ENCODE measurements at regions not wholly inside any gene's neighbourhood (a gene's known extent, or its start where the extent isn't known, plus 50 kb on each side); places are given as distances from the start of the nearest gene placed in this dataset.

DNA sequence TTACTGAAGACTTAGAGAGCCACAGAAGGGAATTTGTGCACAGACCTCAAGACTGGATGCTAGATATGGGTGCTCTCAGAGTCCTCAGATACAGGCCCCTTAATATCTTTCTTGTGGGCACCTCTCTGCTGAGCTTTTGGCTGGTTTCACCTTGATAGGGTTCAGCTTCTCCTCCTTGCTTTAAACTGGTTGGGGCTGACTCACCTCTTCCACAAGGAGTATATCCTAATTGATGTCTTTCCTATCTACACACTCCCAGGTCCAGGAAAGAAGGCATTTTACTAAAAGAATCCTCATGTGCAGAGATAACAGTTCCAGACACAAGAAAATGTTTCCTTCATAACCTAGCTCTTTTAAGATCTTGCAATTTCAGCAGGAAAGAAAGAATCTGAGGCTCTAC, 284.4 kb downstream of the NDFIP2 start:
- no peaks in the 10 kb centered on the region for H3K4me1 ChIP-seq
- no peak overlapping the region for H3K4me3 ChIP-seq
- TF ChIP-seq POLR2A (IDR thresholded peaks at IDR 0.05) = no peak
- TF ChIP-seq, protein P1, sequence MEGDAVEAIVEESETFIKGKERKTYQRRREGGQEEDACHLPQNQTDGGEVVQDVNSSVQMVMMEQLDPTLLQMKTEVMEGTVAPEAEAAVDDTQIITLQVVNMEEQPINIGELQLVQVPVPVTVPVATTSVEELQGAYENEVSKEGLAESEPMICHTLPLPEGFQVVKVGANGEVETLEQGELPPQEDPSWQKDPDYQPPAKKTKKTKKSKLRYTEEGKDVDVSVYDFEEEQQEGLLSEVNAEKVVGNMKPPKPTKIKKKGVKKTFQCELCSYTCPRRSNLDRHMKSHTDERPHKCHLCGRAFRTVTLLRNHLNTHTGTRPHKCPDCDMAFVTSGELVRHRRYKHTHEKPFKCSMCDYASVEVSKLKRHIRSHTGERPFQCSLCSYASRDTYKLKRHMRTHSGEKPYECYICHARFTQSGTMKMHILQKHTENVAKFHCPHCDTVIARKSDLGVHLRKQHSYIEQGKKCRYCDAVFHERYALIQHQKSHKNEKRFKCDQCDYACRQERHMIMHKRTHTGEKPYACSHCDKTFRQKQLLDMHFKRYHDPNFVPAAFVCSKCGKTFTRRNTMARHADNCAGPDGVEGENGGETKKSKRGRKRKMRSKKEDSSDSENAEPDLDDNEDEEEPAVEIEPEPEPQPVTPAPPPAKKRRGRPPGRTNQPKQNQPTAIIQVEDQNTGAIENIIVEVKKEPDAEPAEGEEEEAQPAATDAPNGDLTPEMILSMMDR (IDR thresholded peaks at IDR 0.05) = no peak
- H3K36me3 ChIP-seq = no peaks in the 10 kb centered on the region
- intact Hi-C loops (cut with DNase I) = no loop called here
- H3K27ac ChIP-seq = no peak overlapping the region
- H3K9me3 ChIP-seq = no peaks in the 10 kb centered on the region
- ATAC-seq = no peak
- DNase-seq = no peak
- H3K27me3 ChIP-seq = no peaks in the 10 kb centered on the region

DNA sequence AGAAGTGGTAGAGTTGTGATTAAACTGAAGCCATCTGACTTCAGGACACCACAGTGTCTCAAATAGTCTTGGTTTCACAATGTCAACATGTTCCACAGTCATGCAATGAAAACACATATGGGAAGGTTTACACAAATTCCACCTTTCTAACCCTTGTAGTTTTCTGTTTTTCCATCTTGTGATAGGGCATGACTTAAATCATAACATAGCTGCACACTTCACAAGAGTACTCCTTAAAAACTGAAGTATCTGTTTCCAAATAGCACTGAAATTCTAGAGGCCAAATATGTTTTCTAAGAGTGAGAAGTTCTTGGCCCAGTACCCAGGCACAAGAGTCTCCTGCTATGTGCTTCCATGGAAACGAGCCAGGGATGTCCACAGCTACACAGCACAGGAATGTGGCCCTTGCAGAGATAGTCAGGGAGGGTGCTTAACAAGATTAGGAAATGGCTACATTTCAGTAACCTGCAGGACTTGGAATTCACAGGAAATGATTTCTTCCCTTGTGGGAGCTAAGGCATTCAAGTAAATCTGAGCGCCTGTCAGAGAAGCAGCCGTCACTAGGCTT, 269.1 kb downstream of the NDFIP2 start:
- intact Hi-C loops (cut with DNase I) = no loop called here
- DNase-seq (no peak), ATAC-seq (peak in 3 of 4 donors; percentile 22 to 67 (median 52))
- Histone ChIP-seq H3K4me1 (no peaks in the 10 kb centered on the region), H3K27ac (no peak overlapping the region), H3K9me3 (no peaks in the 10 kb centered on the region), H3K36me3 (no peaks in the 10 kb centered on the region), H3K27me3 (no peaks in the 10 kb centered on the region), H3K4me3 (no peak overlapping the region)
- WGBS (ENCODE audit: insufficient coverage, low coverage, low lambda C conversion rate, missing lambda C conversion rate) = 37% methylated on average over 3 of the region's 3 CpGs
- TF ChIP-seq POLR2A (IDR thresholded peaks at IDR 0.05) = no peak
- TF ChIP-seq, protein P1 (IDR thresholded peaks at IDR 0.05) = no peak

- Histone ChIP-seq H3K27ac (no peak overlapping the region), H3K4me1 (no peaks in the 10 kb centered on the region), H3K27me3 (no peaks in the 10 kb centered on the region), H3K9me3 (no peaks in the 10 kb centered on the region), H3K4me3 (no peak overlapping the region), H3K36me3 (no peaks in the 10 kb centered on the region)
- intact Hi-C loops (cut with DNase I) = no loop called here
- ATAC-seq (no peak), DNase-seq (no peak)
- no peak for TF ChIP-seq POLR2A (IDR thresholded peaks at IDR 0.05)
- WGBS (ENCODE audit: insufficient coverage, low coverage, low lambda C conversion rate, missing lambda C conversion rate) = 72% methylated on average over 2 of the region's 2 CpGs
Measured at GRCh38 chr13:79749566-79749965, 268.6 kb downstream of the NDFIP2 start.

GRCh38 chr13:79745081-79745480, 264.1 kb downstream of the NDFIP2 start:
- no peaks in the 10 kb centered on the region for H3K27me3 ChIP-seq
- ATAC-seq (no peak), DNase-seq (no peak)
- intact Hi-C loops (cut with DNase I) = no loop called here
- TF ChIP-seq, protein P1 (IDR thresholded peaks at IDR 0.05) = no peak
- no peak for TF ChIP-seq POLR2A (IDR thresholded peaks at IDR 0.05)
- WGBS (ENCODE audit: insufficient coverage, low coverage, low lambda C conversion rate, missing lambda C conversion rate) = 39% methylated on average over 2 of the region's 2 CpGs
- no peaks in the 10 kb centered on the region for H3K4me1 ChIP-seq
- H3K9me3 ChIP-seq = no peaks in the 10 kb centered on the region
- no peak overlapping the region for H3K4me3 ChIP-seq
- H3K36me3 ChIP-seq = no peaks in the 10 kb centered on the region
- no peak overlapping the region for H3K27ac ChIP-seq

- H3K27me3 ChIP-seq = no peaks in the 10 kb centered on the region
- no peak overlapping the region for H3K27ac ChIP-seq
- no peaks in the 10 kb centered on the region for H3K4me1 ChIP-seq
- WGBS (ENCODE audit: insufficient coverage, low coverage, low lambda C conversion rate, missing lambda C conversion rate) = 74% methylated on average over 2 of the region's 3 CpGs
- no peaks in the 10 kb centered on the region for H3K36me3 ChIP-seq
- DNase-seq = no peak
- intact Hi-C loops (cut with DNase I) = no loop called here
- H3K4me3 ChIP-seq = no peak overlapping the region
- no peak for TF ChIP-seq POLR2A (IDR thresholded peaks at IDR 0.05)
- TF ChIP-seq, protein P1 (IDR thresholded peaks at IDR 0.05) = no peak
- H3K9me3 ChIP-seq = no peaks in the 10 kb centered on the region
- ATAC-seq = peak in 1 of 4 donors; percentile 30
Measured at GRCh38 chr13:79742923-79743322, 262.0 kb downstream of the NDFIP2 start.
